ENCODE measurements at regions not wholly inside any gene's neighbourhood (a gene's known extent, or its start where the extent isn't known, plus 50 kb on each side); places are given as distances from the start of the nearest gene placed in this dataset.

DNA sequence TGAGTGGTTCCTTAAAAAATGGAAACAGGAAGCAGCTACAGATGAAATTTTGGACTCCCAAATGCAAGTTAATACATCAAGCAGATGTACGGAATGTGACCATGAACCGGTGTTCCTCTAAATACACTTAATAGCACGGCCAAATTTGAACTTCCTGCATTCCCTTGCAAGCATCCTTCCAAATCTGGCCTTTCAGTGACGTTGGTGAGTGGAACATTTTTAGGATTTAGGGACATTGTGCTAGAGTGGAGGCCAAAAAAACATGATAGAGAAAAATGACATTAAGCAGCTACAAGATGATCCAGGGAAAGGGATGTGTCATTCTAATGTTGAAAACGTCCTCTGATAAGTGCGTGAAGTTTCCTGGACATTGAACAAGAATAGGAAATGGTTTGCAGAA lies 62.1 kb downstream of the CTAGE1 start:
- DNase-seq: no peak

DNA sequence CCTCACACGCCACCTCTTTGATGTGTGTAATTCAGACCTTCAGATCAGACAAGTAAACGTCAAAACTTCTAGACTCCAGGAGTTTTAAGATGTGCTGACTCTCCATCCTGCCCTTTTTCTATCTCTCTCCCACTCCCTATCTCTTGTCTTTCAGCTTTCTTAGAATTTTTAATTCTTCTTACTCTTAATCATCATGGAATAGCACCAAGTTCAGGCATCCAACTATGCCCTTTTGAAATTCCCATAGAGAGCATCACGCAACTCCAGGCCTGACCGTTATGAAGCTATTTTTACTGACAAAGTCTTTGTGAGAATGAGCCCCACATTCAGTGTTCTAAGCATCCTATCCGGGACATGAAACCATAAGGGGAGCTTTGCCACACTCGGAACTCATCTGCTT lies 62.6 kb downstream of the CTAGE1 start:
- DNase-seq: no peak

DNA sequence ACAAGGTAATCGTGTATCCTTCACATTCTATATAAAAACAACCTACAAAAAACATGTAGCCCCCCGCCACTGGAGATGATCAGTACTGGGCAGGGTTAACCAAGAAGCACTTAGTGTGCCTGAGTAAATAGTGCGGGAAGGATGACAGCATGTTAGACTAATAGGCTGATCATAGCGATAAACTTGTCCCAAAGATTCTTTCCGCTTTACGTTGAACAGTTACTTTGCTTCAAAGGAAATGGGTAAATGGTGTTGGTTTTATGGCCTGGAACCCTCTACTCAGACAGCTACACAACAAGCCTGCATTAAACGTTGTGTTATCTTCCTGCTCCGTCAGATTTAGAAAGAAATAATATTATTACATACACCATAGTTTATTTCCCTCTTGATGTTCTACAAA lies 67.7 kb downstream of the CTAGE1 start:
- DNase-seq: no peak

DNA sequence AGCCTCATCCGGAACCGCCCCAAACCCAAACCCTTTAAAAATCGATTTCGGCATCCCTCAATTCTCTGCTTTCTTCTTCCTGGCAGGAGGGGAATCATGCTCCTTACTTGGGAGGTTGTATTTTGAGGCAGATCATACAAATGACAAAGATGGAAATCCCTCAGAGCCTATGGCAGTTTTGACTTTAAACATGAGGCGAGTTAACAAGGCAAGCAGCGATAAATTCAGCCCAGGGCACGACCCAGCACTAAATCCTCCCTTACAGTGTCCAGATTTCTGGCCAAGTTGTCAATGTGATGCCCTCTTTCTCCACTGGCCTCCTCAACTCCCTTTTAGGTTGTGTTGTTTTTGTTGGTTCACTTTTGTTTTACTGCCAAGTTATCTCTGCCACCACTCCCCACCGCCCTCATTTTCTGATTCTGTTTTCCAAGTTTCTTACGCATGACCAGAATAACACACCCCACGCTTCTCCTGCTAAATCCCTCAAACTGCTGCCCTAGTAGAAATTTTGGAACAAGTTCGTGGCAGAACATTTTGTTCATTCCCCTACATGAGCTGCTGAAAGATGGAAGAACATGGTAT lies 68.3 kb downstream of the CTAGE1 start:
- DNase-seq: no peak

DNA sequence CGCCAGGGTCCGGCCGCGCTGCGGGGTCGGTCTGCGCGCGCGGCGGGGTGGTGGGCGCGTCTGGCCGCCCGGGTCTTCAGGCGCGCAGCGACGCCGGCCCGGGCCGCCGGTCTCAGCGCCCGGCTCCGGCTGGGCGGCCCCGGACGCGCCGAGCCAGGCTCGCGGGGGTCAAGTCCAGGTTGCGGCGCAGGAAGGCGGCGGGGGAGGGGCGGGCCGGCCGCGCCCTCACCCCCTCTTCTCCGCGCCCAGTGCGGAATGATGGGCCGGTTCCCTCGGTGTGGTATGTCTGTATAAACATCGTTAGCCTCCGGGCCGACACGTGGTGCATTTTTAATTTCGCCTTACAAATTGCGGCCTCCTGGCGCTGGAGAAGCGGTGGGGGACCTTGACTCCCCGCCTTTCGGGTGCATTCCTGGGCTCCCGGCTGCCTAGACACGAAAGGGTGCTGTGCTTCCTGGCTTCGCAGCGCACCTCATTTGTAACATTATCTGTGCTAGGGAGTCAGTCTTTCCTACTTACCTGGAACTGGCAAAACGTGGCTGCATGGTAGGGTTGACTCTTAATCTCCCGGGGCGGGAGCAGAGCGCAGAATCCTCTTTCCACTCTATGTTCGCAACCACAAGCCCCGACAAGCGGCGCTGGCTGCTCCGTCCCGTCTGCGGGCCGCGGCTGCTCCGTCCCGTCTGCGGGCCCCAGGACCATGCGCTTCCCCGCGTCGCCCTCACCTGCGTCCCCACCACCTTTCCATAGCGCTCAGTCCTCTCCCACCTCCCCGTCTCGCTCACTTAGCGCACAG lies 69.0 kb downstream of the CTAGE1 start:
- DNase-seq: no peak

DNA sequence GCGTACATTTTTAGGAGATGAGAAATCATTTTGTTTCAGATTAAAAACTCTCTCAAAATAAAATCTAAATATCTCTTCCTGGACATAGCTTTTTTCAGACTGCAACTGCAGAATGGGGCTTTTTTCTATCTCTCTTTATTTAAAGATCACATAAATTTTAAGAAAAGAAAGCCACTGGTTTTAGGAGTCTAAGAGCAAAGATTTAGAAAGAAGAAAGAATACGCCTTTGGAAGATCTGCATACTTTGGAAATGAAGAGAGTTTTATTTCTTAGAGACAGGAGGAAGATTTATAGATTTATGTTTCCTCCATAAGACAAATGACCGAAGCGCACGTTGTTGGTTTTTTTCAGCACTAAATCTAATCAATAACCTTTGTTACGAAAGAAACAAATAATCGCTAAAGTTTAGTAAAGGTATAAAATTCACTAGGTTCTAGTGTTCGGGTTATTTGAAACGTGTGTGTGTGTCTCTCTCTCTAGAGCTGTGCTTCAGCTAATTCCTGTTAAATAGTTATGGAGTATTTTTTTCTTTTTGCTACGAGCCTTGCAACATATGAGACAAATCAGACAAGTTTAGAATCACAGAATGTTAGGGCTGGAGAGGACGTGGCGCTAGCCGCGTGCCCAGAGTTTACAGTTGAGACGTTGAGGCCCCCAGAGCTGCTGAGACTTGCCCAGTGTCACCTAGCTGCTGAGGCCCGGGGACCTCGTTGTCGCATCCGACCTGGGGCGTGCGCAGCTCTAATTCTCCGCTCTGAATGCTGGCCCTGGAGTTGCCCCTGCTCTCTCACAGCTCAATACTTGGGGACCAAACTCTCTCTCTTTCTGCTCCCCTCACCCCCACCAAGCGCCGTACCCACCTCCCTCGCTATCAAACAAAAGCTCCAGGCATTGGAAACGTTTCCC lies 69.9 kb downstream of the CTAGE1 start:
- DNase-seq: no peak

DNA sequence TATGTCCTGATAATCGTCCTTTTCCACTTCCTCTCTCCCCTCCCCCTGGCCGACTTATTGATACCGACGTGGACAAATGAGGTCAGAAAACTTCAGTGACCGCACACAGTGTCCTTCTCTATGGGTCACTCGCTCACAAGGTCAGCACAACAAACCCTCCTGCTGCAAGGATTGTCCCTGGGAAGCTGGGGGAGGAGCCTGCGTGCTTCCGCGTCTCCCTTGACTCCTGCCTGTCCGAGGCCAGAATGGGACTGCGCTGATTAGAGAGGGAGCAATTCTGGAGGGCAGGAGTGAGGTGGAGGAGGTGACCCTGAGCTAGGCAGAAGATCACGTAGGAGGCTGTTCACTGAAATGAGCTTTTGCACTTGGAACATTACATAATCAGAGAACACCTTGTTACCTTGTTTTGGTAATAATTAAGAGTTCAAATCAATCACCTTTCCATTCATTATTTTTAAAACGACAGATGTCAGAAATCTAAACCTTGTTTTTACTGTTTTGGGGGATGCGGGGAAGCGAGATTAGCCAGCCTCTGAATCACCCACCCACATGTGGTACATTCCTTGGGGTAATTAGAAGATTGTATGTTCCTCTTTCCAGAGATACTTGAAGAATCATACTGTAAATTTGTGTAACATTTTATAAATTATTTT lies 70.6 kb downstream of the CTAGE1 start:
- DNase-seq: peak; percentile 67 to 76 (median 73)

DNA sequence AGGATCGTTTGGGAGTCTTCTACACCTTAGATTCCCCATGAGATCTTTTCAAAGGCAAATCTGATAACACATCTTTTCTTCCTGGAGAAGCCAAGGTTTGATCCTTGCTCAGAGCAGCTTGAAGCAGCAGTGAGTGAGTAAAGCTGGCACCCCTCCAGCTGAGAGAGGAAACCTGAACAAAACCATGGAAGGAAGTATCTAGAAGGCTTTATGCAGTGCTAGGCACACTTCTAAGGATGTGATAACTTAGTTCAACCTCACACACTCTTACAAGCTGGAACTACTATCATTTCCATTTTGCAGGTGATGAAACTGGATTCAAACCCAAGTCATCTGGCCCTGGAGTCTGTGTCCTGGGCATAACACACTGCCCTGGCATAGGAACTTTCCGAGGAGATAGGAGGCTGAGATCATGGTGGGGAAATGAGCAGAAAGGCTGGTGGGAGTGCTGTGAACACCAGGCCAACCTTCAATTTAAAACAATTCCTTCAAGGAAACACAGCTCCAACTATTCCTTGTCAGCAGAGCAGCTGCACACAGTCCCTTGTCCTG lies 71.2 kb downstream of the CTAGE1 start:
- DNase-seq: peak in 1 of 3 donors; percentile 30

DNA sequence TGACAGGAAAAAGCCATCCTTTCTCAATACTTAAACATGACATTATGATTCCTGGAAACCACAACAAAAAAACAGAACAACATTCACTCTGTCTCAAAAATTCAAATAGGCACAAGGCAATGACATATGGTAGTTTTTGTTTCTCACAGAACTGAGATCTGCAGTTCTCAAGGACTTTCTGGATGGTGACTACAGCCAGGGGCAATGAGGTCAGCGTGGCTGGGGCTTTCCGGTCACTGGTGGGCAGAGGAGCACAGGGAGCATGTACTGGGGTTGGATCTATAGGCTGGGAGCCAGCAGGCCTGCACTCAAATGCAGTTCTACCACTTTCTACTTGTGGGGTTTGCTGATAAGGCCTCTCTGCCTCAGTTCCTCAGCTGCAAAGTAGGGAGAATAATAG lies 72.0 kb downstream of the CTAGE1 start:
- peak; percentile 70 to 87 (median 81) for DNase-seq

DNA sequence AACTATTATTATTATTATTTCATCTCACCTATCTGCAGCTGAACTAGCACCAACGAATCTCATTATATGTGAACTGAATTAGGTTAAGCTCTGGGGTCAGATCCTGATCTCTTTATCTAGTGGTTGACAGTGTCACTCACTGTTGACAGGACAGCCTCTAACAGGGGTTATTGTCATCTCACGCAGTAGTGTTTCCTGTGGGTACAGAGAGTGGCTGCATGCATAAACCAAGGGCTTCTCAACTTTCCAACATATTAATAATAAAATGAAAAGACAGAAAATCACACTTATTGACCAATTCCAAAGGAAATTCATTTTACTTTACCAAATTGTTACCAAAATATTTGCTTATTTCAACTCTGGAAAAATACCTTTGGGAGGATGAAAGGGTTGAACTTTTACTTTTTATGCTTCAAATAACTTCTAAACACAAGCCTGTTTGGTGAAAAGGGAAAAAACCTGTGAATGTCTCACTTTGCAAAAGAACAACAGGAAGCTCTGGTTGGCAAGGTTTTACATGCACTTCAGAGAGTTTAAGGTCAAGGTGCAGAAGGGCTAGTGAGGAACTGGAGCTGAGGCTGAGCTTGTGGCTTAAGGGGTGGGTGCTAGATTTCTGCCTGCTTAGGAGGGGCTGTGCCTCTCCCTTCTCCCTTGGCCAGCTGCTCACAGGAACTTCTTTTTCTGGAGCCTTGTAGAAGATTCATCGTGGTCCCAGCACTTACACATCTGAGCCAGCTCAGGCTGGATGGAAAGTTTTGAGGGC lies 72.6 kb downstream of the CTAGE1 start:
- DNase-seq: peak in 1 of 3 donors; percentile 23

DNA sequence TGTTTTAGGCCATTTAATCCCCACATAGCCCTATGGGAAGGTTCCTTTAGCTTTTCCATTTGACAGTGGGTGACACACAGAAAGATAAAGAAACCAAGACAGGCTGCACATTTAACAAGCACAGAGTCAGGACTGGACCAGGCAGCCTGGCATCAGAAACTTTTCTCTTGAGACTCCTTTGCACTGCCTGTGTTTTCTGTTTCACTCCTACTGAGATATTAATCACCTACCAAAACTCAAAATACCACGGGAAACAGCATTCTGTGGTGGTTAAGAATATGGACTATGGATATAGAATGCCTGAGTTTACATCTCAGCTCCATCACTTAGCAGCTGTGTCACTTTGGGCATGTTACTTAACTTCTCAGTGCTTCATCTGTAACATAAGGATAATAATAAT lies 73.3 kb downstream of the CTAGE1 start:
- DNase-seq: no peak

DNA sequence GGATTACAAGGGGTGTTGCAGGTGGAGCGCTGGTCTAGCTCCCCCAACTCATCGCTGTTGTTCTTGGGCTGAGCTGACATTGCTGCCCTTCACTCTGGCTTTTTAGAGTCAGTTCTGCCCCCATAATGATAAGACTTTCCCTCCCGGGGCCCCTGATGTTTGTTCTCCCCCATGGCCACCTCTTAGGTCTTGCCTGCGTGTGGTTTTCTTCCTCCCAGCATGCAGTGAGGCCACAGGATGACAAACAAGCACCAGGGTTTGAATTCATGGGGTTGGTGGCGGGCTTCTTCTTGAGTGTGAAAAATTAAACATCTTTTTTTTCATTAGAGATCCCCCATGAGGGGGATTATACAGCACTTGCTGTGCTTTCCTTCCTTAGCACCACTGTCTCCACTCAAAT lies 74.1 kb downstream of the CTAGE1 start:
- DNase-seq: no peak

DNA sequence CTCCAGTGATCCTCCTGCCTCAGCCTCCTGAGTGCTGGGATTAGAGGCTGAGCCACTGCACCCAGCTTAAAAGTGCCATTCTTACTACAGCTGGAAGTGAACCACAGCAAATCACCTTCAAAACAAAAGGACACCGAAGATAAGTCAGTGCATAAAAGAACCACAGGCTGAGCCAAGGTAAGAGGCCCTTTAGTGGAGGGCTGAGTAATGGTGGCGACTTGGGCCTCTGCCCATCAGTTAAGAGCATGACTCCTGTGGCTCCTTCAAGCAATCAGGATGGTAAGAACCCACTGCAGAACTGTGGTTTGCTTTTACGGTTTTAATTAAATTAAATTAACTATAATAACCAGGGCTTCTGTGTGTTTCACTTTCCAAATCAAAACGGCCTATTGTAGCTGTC lies 75.1 kb downstream of the CTAGE1 start:
- DNase-seq: no peak

DNA sequence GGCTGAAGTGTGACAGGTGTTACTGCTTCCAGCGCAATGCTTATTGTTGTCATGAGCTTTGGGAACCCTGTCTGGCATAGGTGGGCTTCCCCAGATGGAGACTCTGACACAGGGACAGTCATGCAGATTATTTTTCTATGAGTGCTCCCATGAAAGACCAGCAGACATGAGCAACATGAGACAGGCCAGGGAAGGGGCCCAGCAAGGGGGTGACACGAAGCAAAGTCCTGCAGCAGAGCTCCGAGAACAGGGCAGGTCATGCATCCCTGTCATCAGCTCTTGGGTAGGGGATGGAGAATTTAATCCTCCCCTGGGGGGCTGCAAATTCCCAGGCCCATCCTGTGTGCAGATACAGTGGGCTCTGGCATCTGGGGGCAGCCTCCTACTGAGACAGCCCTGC lies 77.4 kb downstream of the CTAGE1 start:
- no peak for DNase-seq

DNA sequence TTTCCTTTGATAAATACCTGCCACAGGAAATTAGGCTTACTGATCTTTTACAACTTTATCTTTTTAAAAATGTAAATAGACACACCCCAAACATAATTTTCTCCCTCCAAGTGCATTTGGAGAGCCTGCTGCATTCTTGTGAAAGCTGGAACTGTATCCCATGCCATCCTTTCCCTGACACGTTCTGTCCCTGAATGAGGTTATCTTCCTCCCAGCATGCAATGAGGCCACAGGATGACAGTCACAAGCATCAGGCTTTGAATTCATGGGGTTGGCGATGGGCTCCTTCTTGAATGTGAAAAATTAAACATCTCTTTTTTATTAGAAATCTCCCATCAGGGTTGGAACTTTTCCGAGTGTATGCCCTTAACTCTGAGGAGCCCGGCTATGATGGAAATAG lies 77.8 kb downstream of the CTAGE1 start:
- no peak for DNase-seq

DNA sequence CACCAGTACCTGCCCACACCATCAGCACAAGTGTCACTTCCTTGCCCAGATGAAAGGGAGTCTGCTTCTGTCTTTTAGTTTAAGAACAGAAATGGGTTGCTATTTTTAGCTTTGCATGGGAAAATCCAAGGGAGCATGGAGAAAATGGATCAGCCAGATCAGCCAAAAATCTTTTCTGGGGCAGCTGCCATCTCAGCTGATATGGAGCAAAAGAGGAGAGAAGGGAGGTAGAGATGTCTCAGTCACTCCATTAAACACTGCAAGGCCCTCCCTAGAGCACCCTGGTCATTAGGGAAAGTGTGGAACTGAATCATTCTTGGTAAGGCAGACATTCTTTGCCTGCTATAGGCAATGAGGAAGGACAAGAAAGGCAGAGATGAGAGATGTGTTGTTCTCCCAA lies 79.9 kb downstream of the CTAGE1 start:
- no peak for DNase-seq

DNA sequence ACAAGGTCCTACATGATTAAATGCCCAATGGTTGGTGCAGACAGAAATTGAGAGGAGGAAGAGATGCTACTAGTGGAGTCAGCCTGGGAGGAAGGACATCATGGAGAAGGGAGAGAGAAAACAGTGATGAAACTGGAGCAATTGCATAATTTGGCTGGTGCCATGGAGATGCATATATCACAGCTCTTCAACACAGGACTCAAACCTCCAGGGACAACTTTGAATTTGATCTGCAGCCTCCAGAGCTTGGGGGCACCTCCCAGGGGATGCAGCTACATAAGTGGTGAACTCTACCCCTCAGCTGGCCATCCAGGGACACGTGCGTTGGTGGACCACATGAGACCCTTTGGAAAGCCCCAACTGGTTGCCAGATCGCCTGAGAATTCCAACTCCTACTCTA lies 80.4 kb downstream of the CTAGE1 start:
- DNase-seq: peak in 2 of 3 donors; percentile 9 to 28

DNA sequence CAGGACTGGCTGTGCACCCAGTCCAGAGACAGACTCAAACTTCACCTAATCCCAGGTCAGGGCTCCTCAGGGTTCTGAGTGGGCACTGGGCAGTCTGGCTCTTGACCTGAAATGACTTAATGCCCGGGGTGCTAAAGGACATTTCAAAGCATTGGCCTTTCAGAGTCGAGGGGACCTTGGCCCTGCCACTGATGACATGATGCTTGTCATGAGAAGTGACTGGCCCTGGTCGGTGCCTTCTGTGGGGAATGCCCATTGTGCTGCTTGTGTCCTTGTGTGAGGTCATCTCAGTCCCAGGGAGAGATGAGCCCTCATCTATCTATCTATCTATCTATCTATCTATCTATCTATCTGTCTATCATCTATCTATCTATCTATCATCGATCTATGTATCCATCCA lies 81.3 kb downstream of the CTAGE1 start:
- peak in 2 of 3 donors; percentile 31 to 37 for DNase-seq

DNA sequence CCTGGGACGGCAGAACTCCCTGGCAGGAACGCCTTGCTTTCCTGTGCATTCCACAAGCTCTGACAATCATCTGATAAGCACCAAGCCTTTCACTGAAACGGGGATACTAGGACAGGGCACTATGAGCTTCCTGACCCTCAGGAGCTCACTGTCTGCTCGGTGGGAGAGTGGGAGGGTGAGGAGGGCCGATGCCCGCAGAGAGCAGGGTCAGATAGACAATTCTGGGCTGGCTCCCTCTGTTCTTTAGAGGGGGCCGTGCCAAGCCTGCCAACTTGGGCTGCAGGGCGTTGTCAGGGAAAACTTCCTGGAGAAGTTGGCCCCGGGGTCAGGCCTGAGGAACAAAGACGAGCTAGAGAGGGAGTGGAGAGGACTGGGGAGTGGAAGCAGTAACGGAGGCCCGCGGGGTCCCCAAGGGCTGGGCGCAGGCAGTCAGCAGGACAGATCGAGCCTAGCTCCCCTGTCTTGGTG lies 82.0 kb downstream of the CTAGE1 start:
- DNase-seq: no peak

DNA sequence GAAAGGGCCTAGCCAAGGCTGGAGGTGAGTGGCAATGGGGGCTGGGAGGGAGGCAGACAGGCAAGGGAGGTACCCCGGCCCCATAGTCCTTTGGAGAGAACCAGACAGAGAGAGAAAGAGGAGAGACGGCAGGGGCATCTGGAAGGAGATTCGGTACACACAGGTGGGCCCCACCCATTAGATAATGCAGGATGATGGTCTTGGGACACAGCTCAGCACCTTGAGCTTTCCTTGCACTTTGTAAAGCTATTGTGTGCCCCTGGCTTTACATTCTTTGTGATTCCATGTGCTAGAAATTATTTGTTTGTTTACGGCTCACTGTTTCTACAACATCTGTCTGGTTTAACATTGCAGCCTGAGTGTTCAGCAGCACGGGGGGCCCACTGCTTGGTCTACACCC lies 83.1 kb downstream of the CTAGE1 start:
- no peak for DNase-seq

DNA sequence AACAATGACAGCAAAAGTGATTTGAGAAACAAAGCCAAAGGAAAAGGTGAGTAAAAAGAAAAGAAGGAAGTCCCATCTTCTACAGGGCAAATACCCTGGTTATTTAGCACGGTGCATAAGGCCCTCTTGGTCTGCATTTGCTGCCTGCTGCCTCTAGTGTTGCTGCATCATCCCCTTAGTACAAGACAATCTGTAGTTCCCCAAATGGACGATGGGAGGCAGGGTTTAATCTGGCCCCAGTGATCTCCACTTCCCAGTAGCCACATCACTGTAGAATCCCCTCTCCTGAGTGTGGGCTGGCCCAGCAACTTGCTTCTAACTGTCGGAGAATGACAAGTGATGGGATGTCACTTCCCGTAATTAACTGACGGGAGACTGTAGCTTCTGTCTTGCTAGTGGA lies 85.1 kb downstream of the CTAGE1 start:
- DNase-seq: peak in 1 of 3 donors; percentile 29

DNA sequence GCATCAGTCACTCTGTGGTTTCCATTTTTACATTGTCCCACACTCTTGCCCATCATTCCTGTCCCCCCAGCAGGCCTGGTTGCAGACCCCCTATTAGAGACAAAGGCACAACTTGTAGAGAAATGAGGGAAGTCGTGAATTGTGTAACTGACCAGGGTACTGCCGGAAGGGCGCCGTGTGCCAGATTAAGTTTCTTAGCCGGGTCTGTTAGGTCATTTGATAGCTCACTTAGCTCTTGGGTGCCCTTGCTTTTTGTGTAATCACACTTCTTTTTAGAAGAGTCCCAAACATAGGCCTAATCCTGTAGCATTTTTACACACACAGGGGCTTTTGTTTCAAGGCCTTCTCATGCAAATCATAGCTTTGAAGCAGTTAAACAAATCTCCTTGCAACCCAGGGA lies 87.2 kb downstream of the CTAGE1 start:
- DNase-seq: no peak

Measured in suppressor macrophage treated with lipopolysaccharide for 1 hour (primary cell).